OCI-LY3 (cell line): ENCODE measurements at regions not wholly inside any gene's neighbourhood (a gene's known extent, or its start where the extent isn't known, plus 50 kb on each side); places are given as distances from the start of the nearest gene placed in this dataset.

Source experiments
- CTCF ChIP-seq: fragments of 200-600, 300-600 bp; sonication (generic); IDR thresholded peaks from 2 replicates; pipeline ENCODE4 v1.5.1; 2014; ENCODE audit warnings: antibody characterized with exemption, low read length, low read depth
- EZH2phosphoT487 ChIP-seq: fragments of 200-600 bp; shearing (Covaris generic); IDR thresholded peaks from 2 replicates; pipeline ENCODE4 v1.6.1; 2018; ENCODE audit warnings: antibody characterized with exemption, mixed run types, low read depth

DNA sequence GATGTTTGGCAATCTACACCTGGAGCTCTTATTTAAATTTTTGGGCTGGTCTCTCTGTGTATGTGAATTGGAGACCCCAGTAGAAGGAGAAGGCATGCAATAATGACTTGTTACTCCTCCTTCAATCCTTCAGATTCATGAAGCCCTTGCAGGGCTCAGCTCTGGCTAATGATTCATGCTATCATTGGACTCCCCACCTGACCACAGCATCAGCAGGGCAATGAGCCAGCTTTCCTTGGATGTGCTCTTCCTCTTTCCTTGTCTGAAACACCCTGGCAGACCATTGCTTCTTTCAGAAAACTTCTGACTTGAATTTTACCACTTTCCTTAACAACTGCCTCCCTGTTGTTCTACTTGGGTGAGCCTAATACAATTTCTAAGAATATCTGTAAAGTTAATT, 1019.2 kb downstream of the AACS start:
- TF ChIP-seq EZH2phosphoT487, result no peak
- TF ChIP-seq CTCF, result no peak
